Activated naive CD8-positive, alpha-beta T cell treated with anti-CD3 and anti-CD28 coated beads, Interleukin-2, amount 50 U/mL, for 24 hours (primary cell): ENCODE measurements at regions not wholly inside any gene's neighbourhood (a gene's known extent, or its start where the extent isn't known, plus 50 kb on each side); places are given as distances from the start of the nearest gene placed in this dataset.
"Not testable (repeated sequence)": the region's sequence is repeated elsewhere in the genome, so short reads cannot be mapped to it uniquely, and the experiment has no call there.

Experiments
- ATAC-seq: fragments of 150-1000 bp; cut with Tn5 transposase; one replicate; pipeline ENCODE4 v1.10.0; 2021
- DNase-seq: peaks from one replicate; pipeline ENCODE4 v3.0.0; 2021
- H3K27ac Mint-ChIP-seq: one replicate; pipeline ENCODE4 v1.8.0; 2021; ENCODE audit warnings: mild to moderate bottlenecking, mixed read lengths
- H3K27me3 Mint-ChIP-seq: one replicate; pipeline ENCODE4 v1.8.0; 2021; ENCODE audit warnings: mixed read lengths
- H3K36me3 Mint-ChIP-seq: one replicate; pipeline ENCODE4 v1.8.0; 2021; ENCODE audit warnings: low read depth, mixed read lengths
- H3K4me1 Mint-ChIP-seq: one replicate; pipeline ENCODE4 v1.8.0; 2021; ENCODE audit warnings: mixed read lengths
- H3K4me3 Mint-ChIP-seq: one replicate; pipeline ENCODE4 v1.8.0; 2021; ENCODE audit warnings: mild to moderate bottlenecking, moderate library complexity, mixed read lengths
- H3K9me3 Mint-ChIP-seq: one replicate; pipeline ENCODE4 v1.8.0; 2021; ENCODE audit warnings: mixed read lengths

GRCh38 chr10:71011141-71011540 lies 122.8 kb upstream of the PCBD1 start:
- Mint-ChIP-seq H3K4me1 (peaks cover 4% of the 10 kb centered on the region), H3K36me3 (no peaks in the 10 kb centered on the region), H3K27ac (no peak overlapping the region), H3K9me3 (no peaks in the 10 kb centered on the region), H3K4me3 (no peak overlapping the region), H3K27me3 (peaks cover 2% of the 10 kb centered on the region)
- ATAC-seq (no peak), DNase-seq (no peak)

- DNase-seq (no peak), ATAC-seq (no peak)
- H3K4me3 Mint-ChIP-seq: no peak overlapping the region
- no peaks in the 10 kb centered on the region for H3K9me3 Mint-ChIP-seq
- H3K27me3 Mint-ChIP-seq: no peaks in the 10 kb centered on the region
- no peak overlapping the region for H3K27ac Mint-ChIP-seq
- no peaks in the 10 kb centered on the region for H3K36me3 Mint-ChIP-seq
- H3K4me1 Mint-ChIP-seq: peaks cover 4% of the 10 kb centered on the region
Measured at GRCh38 chr10:71014021-71014805, 125.8 kb upstream of the PCBD1 start.

- Mint-ChIP-seq H3K4me1 (peaks cover 4% of the 10 kb centered on the region), H3K27me3 (no peaks in the 10 kb centered on the region), H3K9me3 (no peaks in the 10 kb centered on the region), H3K36me3 (no peaks in the 10 kb centered on the region), H3K27ac (no peak overlapping the region), H3K4me3 (no peak overlapping the region)
- ATAC-seq (peak; percentile 53), DNase-seq (no peak)
Measured at GRCh38 chr10:71015674-71016073, 127.3 kb upstream of the PCBD1 start.

- not testable (repeated sequence) for H3K27me3 Mint-ChIP-seq, H3K9me3 Mint-ChIP-seq
Measured at GRCh38 chr10:71020061-71020460, 131.7 kb upstream of the PCBD1 start.

GRCh38 chr10:71021402-71021801 lies 133.0 kb upstream of the PCBD1 start:
- ATAC-seq: no peak
- Mint-ChIP-seq H3K27ac (no peak overlapping the region), H3K4me3 (no peak overlapping the region)

More at GRCh38 chr10:71020061-71020460, 131.7 kb upstream of the PCBD1 start:
- not testable (repeated sequence) for H3K4me1 Mint-ChIP-seq, H3K36me3 Mint-ChIP-seq, H3K27ac Mint-ChIP-seq, DNase-seq, ATAC-seq, H3K4me3 Mint-ChIP-seq

GRCh38 chr10:71023704-71024283 lies 135.4 kb upstream of the PCBD1 start:
- no peaks in the 10 kb centered on the region for H3K36me3 Mint-ChIP-seq
- no peaks in the 10 kb centered on the region for H3K9me3 Mint-ChIP-seq

More at GRCh38 chr10:71021402-71021801, 133.0 kb upstream of the PCBD1 start:
- no peaks in the 10 kb centered on the region for H3K4me1 Mint-ChIP-seq
- DNase-seq: no peak
- no peaks in the 10 kb centered on the region for H3K9me3 Mint-ChIP-seq
- H3K36me3 Mint-ChIP-seq: no peaks in the 10 kb centered on the region
- peaks cover 2% of the 10 kb centered on the region for H3K27me3 Mint-ChIP-seq

GRCh38 chr10:71024490-71024889 lies 136.1 kb upstream of the PCBD1 start:
- Mint-ChIP-seq H3K4me1 (no peaks in the 10 kb centered on the region), H3K9me3 (no peaks in the 10 kb centered on the region), H3K27me3 (peaks cover 2% of the 10 kb centered on the region), H3K27ac (no peak overlapping the region), H3K36me3 (no peaks in the 10 kb centered on the region), H3K4me3 (no peak overlapping the region)
- ATAC-seq: no peak
- DNase-seq: no peak

More at GRCh38 chr10:71023704-71024283, 135.4 kb upstream of the PCBD1 start:
- ATAC-seq (no peak), DNase-seq (no peak)
- Mint-ChIP-seq H3K27ac (no peak overlapping the region), H3K4me1 (no peaks in the 10 kb centered on the region), H3K27me3 (peaks cover 2% of the 10 kb centered on the region), H3K4me3 (no peak overlapping the region)

GRCh38 chr10:71025535-71025934 lies 137.2 kb upstream of the PCBD1 start:
- peaks cover 2% of the 10 kb centered on the region for H3K27me3 Mint-ChIP-seq
- H3K27ac Mint-ChIP-seq: no peak overlapping the region
- H3K4me1 Mint-ChIP-seq: no peaks in the 10 kb centered on the region
- H3K4me3 Mint-ChIP-seq: no peak overlapping the region
- H3K9me3 Mint-ChIP-seq: no peaks in the 10 kb centered on the region
- DNase-seq: no peak
- H3K36me3 Mint-ChIP-seq: no peaks in the 10 kb centered on the region
- no peak for ATAC-seq

GRCh38 chr10:71028066-71028465 lies 139.7 kb upstream of the PCBD1 start:
- Mint-ChIP-seq H3K9me3 (no peaks in the 10 kb centered on the region), H3K4me1 (no peaks in the 10 kb centered on the region)
- no peak for DNase-seq

GRCh38 chr10:71029411-71029892 lies 141.1 kb upstream of the PCBD1 start:
- Mint-ChIP-seq H3K36me3 (no peaks in the 10 kb centered on the region), H3K4me1 (no peaks in the 10 kb centered on the region), H3K27ac (no peak overlapping the region), H3K9me3 (no peaks in the 10 kb centered on the region), H3K27me3 (peaks cover 1% of the 10 kb centered on the region), H3K4me3 (no peak overlapping the region)
- peak; percentile 26 for ATAC-seq
- no peak for DNase-seq

More at GRCh38 chr10:71028066-71028465, 139.7 kb upstream of the PCBD1 start:
- ATAC-seq: no peak
- H3K4me3 Mint-ChIP-seq: no peak overlapping the region
- no peaks in the 10 kb centered on the region for H3K36me3 Mint-ChIP-seq
- peaks cover 2% of the 10 kb centered on the region for H3K27me3 Mint-ChIP-seq
- H3K27ac Mint-ChIP-seq: no peak overlapping the region

- H3K36me3 Mint-ChIP-seq: no peaks in the 10 kb centered on the region
- DNase-seq (no peak), ATAC-seq (no peak)
- no peak overlapping the region for H3K27ac Mint-ChIP-seq
- H3K27me3 Mint-ChIP-seq: no peaks in the 10 kb centered on the region
- no peak overlapping the region for H3K4me3 Mint-ChIP-seq
- H3K4me1 Mint-ChIP-seq: no peaks in the 10 kb centered on the region
- H3K9me3 Mint-ChIP-seq: no peaks in the 10 kb centered on the region
Measured at GRCh38 chr10:71029907-71030306, 141.5 kb upstream of the PCBD1 start.

GRCh38 chr10:71031026-71031425 lies 142.7 kb upstream of the PCBD1 start:
- Mint-ChIP-seq H3K4me3 (no peak overlapping the region), H3K27ac (no peak overlapping the region), H3K36me3 (no peaks in the 10 kb centered on the region), H3K27me3 (no peaks in the 10 kb centered on the region), H3K4me1 (no peaks in the 10 kb centered on the region), H3K9me3 (no peaks in the 10 kb centered on the region)
- ATAC-seq: no peak
- no peak for DNase-seq

- no peak overlapping the region for H3K4me3 Mint-ChIP-seq
- no peaks in the 10 kb centered on the region for H3K9me3 Mint-ChIP-seq
- DNase-seq (no peak), ATAC-seq (no peak)
- no peaks in the 10 kb centered on the region for H3K36me3 Mint-ChIP-seq
- H3K27me3 Mint-ChIP-seq: no peaks in the 10 kb centered on the region
- no peak overlapping the region for H3K27ac Mint-ChIP-seq
- H3K4me1 Mint-ChIP-seq: no peaks in the 10 kb centered on the region
Measured at GRCh38 chr10:71031603-71032002, 143.2 kb upstream of the PCBD1 start.

- no peaks in the 10 kb centered on the region for H3K9me3 Mint-ChIP-seq
- no peaks in the 10 kb centered on the region for H3K27me3 Mint-ChIP-seq
- no peak overlapping the region for H3K4me3 Mint-ChIP-seq
- no peaks in the 10 kb centered on the region for H3K36me3 Mint-ChIP-seq
- no peak for DNase-seq
- H3K4me1 Mint-ChIP-seq: no peaks in the 10 kb centered on the region
- H3K27ac Mint-ChIP-seq: no peak overlapping the region
- ATAC-seq: no peak
Measured at GRCh38 chr10:71032887-71033286, 144.5 kb upstream of the PCBD1 start.

GRCh38 chr10:71033396-71033980 lies 145.1 kb upstream of the PCBD1 start:
- ATAC-seq (no peak), DNase-seq (no peak)
- Mint-ChIP-seq H3K4me3 (no peak overlapping the region), H3K27ac (no peak overlapping the region), H3K36me3 (no peaks in the 10 kb centered on the region), H3K27me3 (no peaks in the 10 kb centered on the region), H3K4me1 (no peaks in the 10 kb centered on the region), H3K9me3 (no peaks in the 10 kb centered on the region)
